ENCODE measurements at regions not wholly inside any gene's neighbourhood (a gene's known extent, or its start where the extent isn't known, plus 50 kb on each side); places are given as distances from the start of the nearest gene placed in this dataset.

DNA sequence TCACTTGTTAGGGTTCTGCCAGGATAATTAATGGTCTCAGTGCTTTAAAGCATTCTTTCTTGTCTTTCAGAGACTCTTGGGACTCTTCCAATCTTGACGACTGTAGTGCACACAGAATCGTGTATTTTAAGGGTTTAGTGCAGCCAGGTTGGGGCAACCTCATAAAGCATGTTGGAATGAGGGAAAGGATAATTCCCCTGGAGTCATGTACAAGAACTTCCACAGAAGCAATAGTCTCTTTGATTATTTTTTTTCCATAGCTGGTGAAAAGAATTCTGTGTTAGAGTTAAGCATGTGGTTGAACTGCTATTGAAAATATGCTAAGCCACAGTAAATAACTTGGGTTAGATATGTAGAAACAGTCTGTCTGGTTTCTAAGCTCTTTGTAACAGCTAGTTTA is 246.8 kb upstream of the DAAM1 start:
- FAIRE-seq = no peak
- no peak for DNase-seq (ENCODE audit: low read depth in 1 of 2, low spot score in 2 of 2)
- H2AK5ac ChIP-seq (ENCODE audit: low read depth, low read length) = no peak overlapping the region
- no peaks in the 10 kb centered on the region for H3K36me3 ChIP-seq (ENCODE audit: control insufficient read depth in 2 of 4, insufficient read depth in 4 of 4, low read length in 3 of 4)
- H3K56ac ChIP-seq (replicated peaks; ENCODE audit: insufficient read length, low read depth, low read length) = no peak overlapping the region
- H2BK20ac ChIP-seq (ENCODE audit: low read length) = no peak overlapping the region
- POLR2A ChIA-PET (ENCODE audit: partially characterized antibody) = no interaction called here
- H3K4me3 ChIP-seq (ENCODE audit: extremely low read depth in 1 of 4, insufficient read depth in 2 of 4, low read depth in 3 of 4, low read length in 4 of 4) = no peak overlapping the region
- no peak overlapping the region for H3K14ac ChIP-seq (ENCODE audit: insufficient read length)
- no peak overlapping the region for H4K91ac ChIP-seq (replicated peaks; ENCODE audit: insufficient read length, low read length)
- no peak overlapping the region for H2BK12ac ChIP-seq (ENCODE audit: low read depth, low read length)
- H3K9me3 ChIP-seq (ENCODE audit: insufficient read depth in 2 of 2, low read depth in 1 of 2, low read length in 1 of 2) = no peaks in the 10 kb centered on the region; a peak in 1 of 4 replicates
- H3K9ac ChIP-seq (replicated peaks in 1 of 4; ENCODE audit: extremely low read depth in 1 of 4, low read depth in 3 of 4, low read length in 3 of 4) = no peak overlapping the region
- no peak overlapping the region for H3K23ac ChIP-seq (ENCODE audit: insufficient read length)
- TF ChIP-seq GTF2F1 (IDR thresholded peaks at IDR 0.05; ENCODE audit: borderline replicate concordance, low read depth, low read length) (no peak), BRCA1 (IDR thresholded peaks at IDR 0.05; ENCODE audit: low read depth, low read length) (no peak), TEAD4 (IDR thresholded peaks at IDR 0.05; ENCODE audit: low read depth, low read length) (no peak), KDM5A (IDR thresholded peaks at IDR 0.05; ENCODE audit: low read length) (no peak), POLR2A (IDR thresholded peaks at IDR 0.05; ENCODE audit: control extremely low read depth in 1 of 2, low read depth in 2 of 2, low read length in 2 of 2) (no peak), SP2 (IDR thresholded peaks at IDR 0.05; ENCODE audit: low read length) (no peak), GABPA (IDR thresholded peaks at IDR 0.05; ENCODE audit: borderline replicate concordance, insufficient read depth, low read length) (no peak), CEBPB (IDR thresholded peaks at IDR 0.05; ENCODE audit: low read depth, low read length) (no peak), CBX5 (IDR thresholded peaks at IDR 0.05; ENCODE audit: low read depth, low read length) (no peak), CREB1 (IDR thresholded peaks at IDR 0.05) (no peak)
- TF ChIP-seq, protein P1, sequence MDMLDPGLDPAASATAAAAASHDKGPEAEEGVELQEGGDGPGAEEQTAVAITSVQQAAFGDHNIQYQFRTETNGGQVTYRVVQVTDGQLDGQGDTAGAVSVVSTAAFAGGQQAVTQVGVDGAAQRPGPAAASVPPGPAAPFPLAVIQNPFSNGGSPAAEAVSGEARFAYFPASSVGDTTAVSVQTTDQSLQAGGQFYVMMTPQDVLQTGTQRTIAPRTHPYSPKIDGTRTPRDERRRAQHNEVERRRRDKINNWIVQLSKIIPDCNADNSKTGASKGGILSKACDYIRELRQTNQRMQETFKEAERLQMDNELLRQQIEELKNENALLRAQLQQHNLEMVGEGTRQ (IDR thresholded peaks at IDR 0.05; ENCODE audit: low read length) = no peak
- TF ChIP-seq, protein P2, sequence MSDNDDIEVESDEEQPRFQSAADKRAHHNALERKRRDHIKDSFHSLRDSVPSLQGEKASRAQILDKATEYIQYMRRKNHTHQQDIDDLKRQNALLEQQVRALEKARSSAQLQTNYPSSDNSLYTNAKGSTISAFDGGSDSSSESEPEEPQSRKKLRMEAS (IDR thresholded peaks at IDR 0.05) = no peak
- CTCF ChIA-PET (ENCODE audit: partially characterized antibody) = interaction anchor here (0.6 to 1.3 kb wide), 4 partner anchors 27 to 300 kb away, joined by 3 to 4 read pairs (median 4); no protein-coding TSS in a partner anchor
- 80% methylated on average over 2 of the region's 2 CpGs; no CpG with 5 or more reads in 1 of the 2 experiments for WGBS, 2 experiments (ENCODE audit: extremely low coverage in 1 of 2, insufficient coverage in 1 of 2, insufficient read length in 1 of 2, insufficient replicate concordance in 2 of 2, low coverage in 1 of 2, low lambda C conversion rate in 2 of 2, missing lambda C conversion rate in 1 of 2)
- no peak overlapping the region for H3K4ac ChIP-seq (replicated peaks; ENCODE audit: insufficient read length, low read depth, low read length)
- no peaks in the 10 kb centered on the region for H3K79me2 ChIP-seq (ENCODE audit: control insufficient read depth in 1 of 2, insufficient read depth in 2 of 2, low read length in 2 of 2)
- no peak overlapping the region for H2BK120ac ChIP-seq (replicated peaks; ENCODE audit: low read depth, low read length)
- H2BK15ac ChIP-seq (ENCODE audit: low read length) = no peak overlapping the region
- no peak overlapping the region for H3K4me2 ChIP-seq (ENCODE audit: insufficient read depth in 1 of 2, low read depth in 2 of 2, low read length in 2 of 2)
- no peak overlapping the region for H4K5ac ChIP-seq (ENCODE audit: insufficient read length, low read depth, low read length)
- no peaks in the 10 kb centered on the region for H4K20me1 ChIP-seq (replicated peaks in 1 of 2; ENCODE audit: control insufficient read depth in 1 of 2, insufficient read depth in 2 of 2, low read length in 2 of 2)
- no peaks in the 10 kb centered on the region for H3K27me3 ChIP-seq (replicated peaks in 1 of 4; ENCODE audit: control insufficient read depth in 3 of 4, extremely low read depth in 1 of 4, insufficient read depth in 3 of 4, low read length in 3 of 4)
- no peaks in the 10 kb centered on the region for H3K23me2 ChIP-seq (ENCODE audit: low read depth, low read length)
- no peak overlapping the region for H3K18ac ChIP-seq (ENCODE audit: extremely low read depth, low read length)
- no peak overlapping the region for H3K27ac ChIP-seq (ENCODE audit: low read depth, low read length)
- no peak overlapping the region for H2AFZ ChIP-seq (ENCODE audit: low read length)
- no peak overlapping the region for H2BK5ac ChIP-seq (ENCODE audit: low read depth, low read length)
- H3K4me1 ChIP-seq (replicated peaks in 1 of 4; ENCODE audit: control insufficient read depth in 3 of 4, insufficient read depth in 4 of 4, low read length in 3 of 4) = peaks cover 0 to 2% (median 0%) of the 10 kb centered on the region in 4 experiments; a peak in 1 of 7 replicates
- no peaks in the 10 kb centered on the region for H3K79me1 ChIP-seq (ENCODE audit: low read depth, low read length)
- no peak overlapping the region for H4K8ac ChIP-seq (ENCODE audit: extremely low read depth, insufficient read depth, low read length)
